Naive thymus-derived CD4-positive, alpha-beta T cell (primary cell): ENCODE measurements at regions not wholly inside any gene's neighbourhood (a gene's known extent, or its start where the extent isn't known, plus 50 kb on each side); places are given as distances from the start of the nearest gene placed in this dataset.

ENCODE experiments used
- ATAC-seq: fragments of 150-1000 bp; cut with Tn5 transposase; 2 replicates; pipeline ENCODE4 v1.10.0; 2021; ENCODE audit warnings: mild to moderate bottlenecking, moderate library complexity
- CTCF ChIA-PET: fragments of 350-600 bp; sonication (Branson Sonifier 250); formaldehyde crosslinking; loops from one replicate; lab custom pipeline; 2021; ENCODE audit warnings: antibody characterized with exemption; lab: Charles Lee
- POLR2A ChIA-PET: fragments of 350-600 bp; sonication (Branson Sonifier 250); formaldehyde crosslinking; loops from one replicate; lab custom pipeline; 2021; ENCODE audit warnings: antibody characterized with exemption, inconsistent platforms; lab: Charles Lee
- DNase-seq, 9 donors: peaks; one replicate each; pipeline versions ENCODE4 v3.0.0 to v3.0.0-alpha.2; 2020 to 2022; ENCODE audit warnings: mixed read lengths in 1 of 9
- H3K27ac ChIP-seq: one replicate; pipeline ENCODE4 v1.7.0; 2013; ENCODE audit warnings: mild to moderate bottlenecking, low read depth, low read length, moderate library complexity
- H3K27me3 ChIP-seq, 2 donors: one replicate each; pipeline ENCODE4 v1.7.0; 2013; ENCODE audit warnings: low read length in 2 of 2, mild to moderate bottlenecking in 2 of 2, moderate library complexity in 2 of 2; ENCODE audit not compliant: control insufficient read depth in 2 of 2, insufficient read depth in 2 of 2
- H3K36me3 ChIP-seq, 3 experiments: 1 replicate in 2 of 3; 2 replicates in 1 of 3; pipeline ENCODE4 v1.7.0; 2013; ENCODE audit warnings: low read length in 3 of 3, mild to moderate bottlenecking in 3 of 3, moderate library complexity in 1 of 3; ENCODE audit not compliant: insufficient read depth in 3 of 3, control insufficient read depth in 2 of 3
- H3K4me1 ChIP-seq, 2 donors: one replicate each; pipeline ENCODE4 v1.7.0; 2013; ENCODE audit warnings: low read length in 2 of 2, mild to moderate bottlenecking in 2 of 2, moderate library complexity in 1 of 2; ENCODE audit not compliant: control insufficient read depth in 2 of 2, insufficient read depth in 2 of 2
- H3K4me3 ChIP-seq: 2 replicates; pipeline ENCODE4 v1.7.0; 2013; ENCODE audit warnings: mild to moderate bottlenecking, low read length
- H3K9me3 ChIP-seq, 3 experiments: 1 replicate in 2 of 3; 2 replicates in 1 of 3; pipeline ENCODE4 v1.7.0; 2013; ENCODE audit warnings: low read length in 3 of 3; ENCODE audit not compliant: control insufficient read depth in 2 of 3
- H3K27ac Mint-ChIP-seq, 9 donors: one replicate each; pipeline ENCODE4 v1.8.0; 2020 to 2022; ENCODE audit warnings: mixed read lengths in 9 of 9, mild to moderate bottlenecking in 8 of 9, moderate library complexity in 5 of 9, inconsistent platforms in 2 of 9
- H3K27me3 Mint-ChIP-seq, 5 donors: one replicate each; pipeline ENCODE4 v1.8.0; 2021 to 2022; ENCODE audit warnings: mixed read lengths in 5 of 5, mild to moderate bottlenecking in 1 of 5
- H3K36me3 Mint-ChIP-seq, 5 donors: one replicate each; pipeline ENCODE4 v1.8.0; 2020 to 2022; ENCODE audit warnings: mixed read lengths in 5 of 5, mild to moderate bottlenecking in 3 of 5, inconsistent platforms in 1 of 5
- H3K4me1 Mint-ChIP-seq, 7 donors: one replicate each; pipeline ENCODE4 v1.8.0; 2020 to 2022; ENCODE audit warnings: mixed read lengths in 7 of 7, mild to moderate bottlenecking in 3 of 7, inconsistent platforms in 1 of 7
- H3K4me3 Mint-ChIP-seq, 10 donors: one replicate each; pipeline ENCODE4 v1.8.0; 2020 to 2022; ENCODE audit warnings: mild to moderate bottlenecking in 10 of 10, mixed read lengths in 10 of 10, moderate library complexity in 6 of 10, inconsistent platforms in 2 of 10
- H3K9me3 Mint-ChIP-seq, 11 donors: one replicate each; pipeline ENCODE4 v1.8.0; 2020 to 2022; ENCODE audit warnings: mixed read lengths in 11 of 11, mild to moderate bottlenecking in 4 of 11, inconsistent platforms in 1 of 11, moderate library complexity in 1 of 11
- intact Hi-C, 2 donors: fragments of 100-400 bp; cut with micrococcal nuclease; formaldehyde crosslinking; loops; one replicate each; pipeline ENCODE4 v1.15.1; 2023

GRCh38 chr16:51049678-51050376 lies 101.2 kb downstream of the SALL1 start:
- H3K4me1 ChIP-seq, result no peaks in the 10 kb centered on the region
- Mint-ChIP-seq H3K4me3 (no peak overlapping the region), H3K27ac (no peak overlapping the region), H3K36me3 (peaks cover 0 to under 1% (median 0%) of the 10 kb centered on the region in 5 donors), H3K9me3 (peaks cover 0 to 6% (median 0%) of the 10 kb centered on the region in 11 donors), H3K4me1 (peaks cover 0 to 13% (median 0%) of the 10 kb centered on the region in 7 donors), H3K27me3 (peaks cover under 1 to 24% (median 3%) of the 10 kb centered on the region in 5 donors)
- no peaks in the 10 kb centered on the region for H3K9me3 ChIP-seq
- POLR2A ChIA-PET, result no interaction called here
- intact Hi-C loops, result no loop called here
- no peak for ATAC-seq
- H3K27me3 ChIP-seq, result no peaks in the 10 kb centered on the region
- no peak for DNase-seq
- CTCF ChIA-PET, result no interaction called here
- no peaks in the 10 kb centered on the region for H3K36me3 ChIP-seq
- H3K4me3 ChIP-seq, result no peak overlapping the region
- no peak overlapping the region for H3K27ac ChIP-seq

GRCh38 chr16:51049276-51049675 lies 101.8 kb downstream of the SALL1 start:
- intact Hi-C loops, result no loop called here

GRCh38 chr16:51048544-51048943 lies 102.5 kb downstream of the SALL1 start:
- no peak for ATAC-seq
- Mint-ChIP-seq H3K9me3 (peaks cover 0 to 3% (median 0%) of the 10 kb centered on the region in 11 donors), H3K27ac (no peak overlapping the region), H3K36me3 (no peaks in the 10 kb centered on the region), H3K4me3 (no peak overlapping the region), H3K4me1 (peaks cover 0 to 13% (median 0%) of the 10 kb centered on the region in 7 donors), H3K27me3 (peaks cover 0 to 16% (median 3%) of the 10 kb centered on the region in 5 donors)
- Histone ChIP-seq H3K36me3 (no peaks in the 10 kb centered on the region), H3K9me3 (no peaks in the 10 kb centered on the region), H3K4me3 (no peak overlapping the region), H3K27ac (no peak overlapping the region), H3K27me3 (no peaks in the 10 kb centered on the region), H3K4me1 (no peaks in the 10 kb centered on the region)
- intact Hi-C loops, result no loop called here
- no peak for DNase-seq
- POLR2A ChIA-PET, result no interaction called here
- CTCF ChIA-PET, result no interaction called here

More at GRCh38 chr16:51049276-51049675, 101.8 kb downstream of the SALL1 start:
- Mint-ChIP-seq H3K9me3 (peaks cover 0 to 4% (median 0%) of the 10 kb centered on the region in 11 donors), H3K27me3 (peaks cover 0 to 19% (median 3%) of the 10 kb centered on the region in 5 donors), H3K4me3 (no peak overlapping the region), H3K27ac (no peak overlapping the region), H3K4me1 (peaks cover 0 to 13% (median 0%) of the 10 kb centered on the region in 7 donors), H3K36me3 (no peaks in the 10 kb centered on the region)
- H3K27me3 ChIP-seq, result no peaks in the 10 kb centered on the region
- H3K9me3 ChIP-seq, result no peaks in the 10 kb centered on the region
- DNase-seq, result no peak
- ChIA-PET CTCF (no interaction called here), POLR2A (no interaction called here)
- H3K4me3 ChIP-seq, result no peak overlapping the region
- ATAC-seq, result no peak
- H3K36me3 ChIP-seq, result no peaks in the 10 kb centered on the region
- no peaks in the 10 kb centered on the region for H3K4me1 ChIP-seq
- no peak overlapping the region for H3K27ac ChIP-seq

- POLR2A ChIA-PET, result no interaction called here
- DNase-seq (no peak), ATAC-seq (no peak)
- H3K27ac ChIP-seq, result no peak overlapping the region
- H3K9me3 ChIP-seq, result no peaks in the 10 kb centered on the region
- no peak overlapping the region for H3K4me3 ChIP-seq
- H3K27me3 ChIP-seq, result no peaks in the 10 kb centered on the region
- no peaks in the 10 kb centered on the region for H3K36me3 Mint-ChIP-seq
- H3K4me1 Mint-ChIP-seq, result no peaks in the 10 kb centered on the region
- CTCF ChIA-PET, result no interaction called here
- H3K27me3 Mint-ChIP-seq, result peaks cover 3 to 16% (median 3%) of the 10 kb centered on the region in 5 donors
- H3K27ac Mint-ChIP-seq, result no peak overlapping the region
- no peaks in the 10 kb centered on the region for H3K4me1 ChIP-seq
- intact Hi-C loops, result no loop called here
- H3K36me3 ChIP-seq, result no peaks in the 10 kb centered on the region
- H3K4me3 Mint-ChIP-seq, result no peak overlapping the region
- peaks cover 0 to 3% (median 0%) of the 10 kb centered on the region in 11 donors for H3K9me3 Mint-ChIP-seq
Measured at GRCh38 chr16:51045794-51046193, 105.3 kb downstream of the SALL1 start.

- POLR2A ChIA-PET, result no interaction called here
- DNase-seq (no peak), ATAC-seq (no peak)
- no peak overlapping the region for H3K4me3 ChIP-seq
- H3K4me1 ChIP-seq, result no peaks in the 10 kb centered on the region
- no peaks in the 10 kb centered on the region for H3K4me1 Mint-ChIP-seq
- peaks cover 0 to 3% (median 0%) of the 10 kb centered on the region in 11 donors for H3K9me3 Mint-ChIP-seq
- no peak overlapping the region for H3K27ac Mint-ChIP-seq
- CTCF ChIA-PET, result no interaction called here
- no peaks in the 10 kb centered on the region for H3K36me3 ChIP-seq
- peaks cover 3 to 21% (median 3%) of the 10 kb centered on the region in 5 donors for H3K27me3 Mint-ChIP-seq
- H3K9me3 ChIP-seq, result no peaks in the 10 kb centered on the region
- no peaks in the 10 kb centered on the region for H3K27me3 ChIP-seq
- intact Hi-C loops, result no loop called here
- no peaks in the 10 kb centered on the region for H3K36me3 Mint-ChIP-seq
- H3K4me3 Mint-ChIP-seq, result no peak overlapping the region
- no peak overlapping the region for H3K27ac ChIP-seq
Measured at GRCh38 chr16:51045186-51045585, 105.9 kb downstream of the SALL1 start.

GRCh38 chr16:51041546-51041945 lies 109.5 kb downstream of the SALL1 start:
- Mint-ChIP-seq H3K36me3 (no peaks in the 10 kb centered on the region), H3K4me3 (no peak overlapping the region), H3K4me1 (no peaks in the 10 kb centered on the region), H3K27ac (no peak overlapping the region), H3K9me3 (peaks cover 0 to 1% (median 0%) of the 10 kb centered on the region in 11 donors), H3K27me3 (peaks cover 0 to 35% (median 14%) of the 10 kb centered on the region in 5 donors)
- Histone ChIP-seq H3K9me3 (no peaks in the 10 kb centered on the region), H3K4me3 (no peak overlapping the region), H3K36me3 (no peaks in the 10 kb centered on the region), H3K27me3 (no peaks in the 10 kb centered on the region), H3K27ac (no peak overlapping the region), H3K4me1 (no peaks in the 10 kb centered on the region)
- ChIA-PET CTCF (no interaction called here), POLR2A (no interaction called here)
- ATAC-seq, result no peak
- intact Hi-C loops, result no loop called here
- no peak for DNase-seq

GRCh38 chr16:51040637-51041036 lies 110.4 kb downstream of the SALL1 start:
- H3K4me1 ChIP-seq, result no peaks in the 10 kb centered on the region
- no peaks in the 10 kb centered on the region for H3K36me3 ChIP-seq
- H3K4me3 ChIP-seq, result no peak overlapping the region
- Mint-ChIP-seq H3K27ac (no peak overlapping the region), H3K4me3 (no peak overlapping the region), H3K27me3 (peaks cover 0 to 35% (median 14%) of the 10 kb centered on the region in 5 donors), H3K4me1 (no peaks in the 10 kb centered on the region), H3K9me3 (peaks cover 0 to 1% (median 0%) of the 10 kb centered on the region in 11 donors), H3K36me3 (no peaks in the 10 kb centered on the region)
- no peak for DNase-seq
- POLR2A ChIA-PET, result no interaction called here
- intact Hi-C loops, result no loop called here
- no peak for ATAC-seq
- CTCF ChIA-PET, result no interaction called here
- no peaks in the 10 kb centered on the region for H3K27me3 ChIP-seq
- no peaks in the 10 kb centered on the region for H3K9me3 ChIP-seq
- H3K27ac ChIP-seq, result no peak overlapping the region
